Midbrain (tissue), 1 donor: ENCODE measurements at regions not wholly inside any gene's neighbourhood (a gene's known extent, or its start where the extent isn't known, plus 50 kb on each side); places are given as distances from the start of the nearest gene placed in this dataset.
"Not testable (repeated sequence)": the region's sequence is repeated elsewhere in the genome, so short reads cannot be mapped to it uniquely, and the experiment has no call there.

Source experiments
- DNase-seq: peaks from one replicate; lab custom pipeline; 2025; lab: John Stamatoyannopoulos, UW

DNA sequence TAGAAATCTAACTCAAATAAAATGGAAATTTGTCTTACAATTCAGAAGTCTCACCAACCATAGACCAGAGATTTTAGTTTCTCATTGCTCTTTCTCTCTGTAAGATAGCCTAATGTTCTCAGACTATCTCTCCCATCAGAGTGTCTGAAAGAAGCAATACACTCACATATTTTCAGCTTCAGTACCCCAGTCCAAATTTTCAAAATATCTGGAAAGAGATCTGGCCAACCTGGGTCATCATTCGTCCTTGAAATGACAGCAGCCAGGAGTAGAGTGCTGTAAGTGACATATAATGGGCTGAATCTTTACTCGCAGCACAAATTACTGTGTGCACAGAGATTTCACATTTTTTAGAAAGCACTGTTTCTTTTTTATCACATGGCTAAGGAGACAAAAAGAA, 313.3 kb upstream of the PRR16 start:
- DNase-seq, result no peak

DNA sequence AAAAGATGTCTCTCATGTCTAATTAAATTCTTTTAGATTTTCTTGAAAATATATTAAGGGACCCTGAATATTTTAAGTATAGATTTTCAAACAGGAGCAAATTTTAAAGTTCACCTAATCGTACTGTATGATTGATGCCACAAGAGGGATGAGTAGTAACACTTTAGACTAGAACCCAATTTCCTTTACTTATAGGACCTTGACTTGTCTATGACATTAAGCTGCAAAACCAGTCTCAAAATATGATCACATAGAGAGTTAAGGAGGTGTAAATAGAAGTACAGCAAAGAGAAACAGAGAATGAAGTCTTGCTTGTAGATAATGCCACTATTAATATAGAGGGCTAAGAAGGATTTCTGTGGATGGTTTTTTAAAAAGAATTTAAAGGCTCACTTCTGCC, 312.9 kb upstream of the PRR16 start:
- DNase-seq, result no peak

DNA sequence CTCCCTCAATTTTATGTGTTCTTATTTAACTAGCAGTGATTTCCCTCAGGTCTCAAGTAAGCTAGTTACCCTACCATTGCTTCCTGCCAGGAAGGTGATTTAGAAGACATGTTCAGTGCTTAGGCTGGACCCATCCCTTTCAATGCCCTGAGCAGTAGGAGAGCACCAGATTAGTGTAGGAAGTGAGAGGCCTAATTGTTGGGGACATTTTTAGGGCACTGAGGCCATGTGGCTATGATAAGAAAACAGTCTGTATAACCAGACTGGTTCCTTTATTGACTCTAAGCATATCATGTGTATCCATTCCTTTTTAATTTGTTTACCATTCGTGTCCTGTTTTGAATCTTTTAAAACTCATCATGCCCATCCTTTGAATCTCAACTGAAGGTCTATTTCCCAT, 312.3 kb upstream of the PRR16 start:
- DNase-seq, result no peak

DNA sequence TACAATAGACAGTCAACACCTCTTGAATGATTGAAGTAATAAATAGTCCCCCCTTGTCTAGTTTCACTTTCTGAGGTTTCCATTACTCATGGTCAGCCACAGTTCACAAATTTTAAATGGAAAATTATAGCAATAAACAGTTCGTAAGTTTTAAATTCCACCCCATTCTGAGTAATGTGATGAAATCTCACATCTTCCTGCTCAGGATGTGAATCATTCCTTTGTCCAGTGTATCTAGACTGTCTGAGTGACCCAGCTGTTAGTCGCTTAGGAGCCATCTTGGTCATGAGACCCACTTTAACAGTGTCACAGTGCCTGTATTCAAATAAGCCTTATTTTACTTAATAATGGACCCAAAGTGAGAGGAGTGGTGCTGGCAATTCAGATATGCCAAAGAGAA, 311.6 kb upstream of the PRR16 start:
- DNase-seq, result no peak

DNA sequence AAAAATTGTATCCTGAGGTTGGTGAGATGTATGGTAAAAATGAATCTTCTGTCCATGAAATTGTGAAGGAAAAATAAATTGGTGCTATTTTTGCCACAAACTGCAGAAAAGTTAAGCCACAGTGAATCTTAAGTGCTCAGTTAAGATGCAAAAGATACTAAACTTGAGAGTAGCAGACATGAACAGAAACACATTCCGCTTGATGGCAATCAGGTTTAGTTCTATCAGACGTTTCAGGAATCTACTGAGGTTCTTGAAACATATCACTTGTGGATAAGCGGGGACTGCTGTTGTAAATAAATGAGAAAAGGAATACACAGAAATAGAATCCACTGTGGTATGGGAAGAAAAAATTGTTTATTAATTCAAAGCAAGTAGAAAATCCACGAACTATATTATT, 311.2 kb upstream of the PRR16 start:
- no peak for DNase-seq

DNA sequence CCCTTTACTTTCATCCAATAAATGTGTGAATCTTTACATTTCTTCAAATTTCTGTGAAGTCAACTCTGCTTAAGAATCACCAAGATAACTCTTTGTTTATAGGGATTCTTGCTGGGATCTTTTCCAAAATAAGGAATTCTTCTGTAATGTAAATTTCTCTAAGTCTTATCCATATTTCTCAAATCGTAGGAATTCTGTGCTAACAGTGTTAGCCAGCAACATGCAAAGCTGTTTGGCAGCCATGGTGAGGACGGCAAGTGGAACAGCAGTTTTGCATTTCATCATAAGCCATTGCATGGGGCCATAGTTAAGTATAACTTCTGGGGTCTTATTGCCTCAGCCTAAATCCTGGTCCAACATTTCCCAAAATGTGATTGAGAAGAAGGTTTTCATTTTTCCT, 310.5 kb upstream of the PRR16 start:
- DNase-seq, result no peak

DNA sequence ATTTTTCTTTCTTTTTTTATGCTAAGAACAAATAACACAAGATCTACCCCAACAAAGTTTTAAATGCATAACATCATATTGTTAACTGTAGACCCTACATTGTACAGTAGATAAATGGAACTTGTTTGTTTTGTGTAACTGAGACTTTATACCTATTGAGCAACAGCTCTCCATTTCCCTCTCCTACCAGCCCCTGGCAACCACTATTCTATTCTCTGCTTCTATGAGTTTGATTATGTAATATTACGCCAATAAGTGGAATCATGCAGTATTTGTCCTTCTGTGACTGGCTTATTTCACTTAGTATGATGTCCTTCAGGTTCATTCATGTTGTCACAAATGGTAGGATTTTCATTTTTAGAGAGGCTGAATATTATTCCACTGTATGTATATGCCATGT, 308.2 kb upstream of the PRR16 start:
- DNase-seq, result no peak

DNA sequence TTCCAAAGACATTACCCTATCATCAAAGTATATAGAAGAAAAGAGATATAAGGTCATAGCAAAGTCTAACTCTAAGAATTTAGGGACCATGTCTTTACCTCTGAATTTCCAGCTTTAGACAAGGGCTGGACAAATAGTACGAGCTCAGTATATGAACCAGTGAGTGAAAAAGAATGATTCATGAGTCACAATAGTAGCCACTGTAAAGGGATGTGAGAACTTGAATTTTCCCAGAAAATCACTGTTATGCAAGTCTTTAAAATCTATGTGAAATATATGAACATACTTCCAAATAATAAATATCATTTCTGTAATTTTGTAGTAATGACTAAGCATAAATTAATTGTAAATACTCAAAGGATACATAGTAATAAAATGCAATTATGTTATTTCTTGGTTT, 305.9 kb upstream of the PRR16 start:
- no peak for DNase-seq

DNA sequence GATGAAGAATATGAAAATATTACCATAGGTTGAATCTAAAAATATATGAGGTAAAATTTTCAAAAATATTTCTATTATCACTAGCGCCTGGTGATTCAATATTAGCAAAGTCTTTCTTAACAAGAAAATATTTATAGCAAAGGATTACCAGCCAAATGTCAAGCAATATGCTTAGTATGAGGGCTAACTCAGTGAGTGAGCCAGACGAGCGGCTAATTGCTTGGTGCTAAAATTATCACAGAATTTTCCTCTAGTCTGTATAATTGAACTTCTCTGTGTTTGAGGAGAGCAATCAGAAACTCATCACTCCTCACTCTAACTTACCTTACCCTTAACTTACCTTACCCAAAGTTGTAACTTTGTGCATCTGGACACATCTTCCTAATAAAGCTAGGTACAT, 304.9 kb upstream of the PRR16 start:
- DNase-seq, result no peak

DNA sequence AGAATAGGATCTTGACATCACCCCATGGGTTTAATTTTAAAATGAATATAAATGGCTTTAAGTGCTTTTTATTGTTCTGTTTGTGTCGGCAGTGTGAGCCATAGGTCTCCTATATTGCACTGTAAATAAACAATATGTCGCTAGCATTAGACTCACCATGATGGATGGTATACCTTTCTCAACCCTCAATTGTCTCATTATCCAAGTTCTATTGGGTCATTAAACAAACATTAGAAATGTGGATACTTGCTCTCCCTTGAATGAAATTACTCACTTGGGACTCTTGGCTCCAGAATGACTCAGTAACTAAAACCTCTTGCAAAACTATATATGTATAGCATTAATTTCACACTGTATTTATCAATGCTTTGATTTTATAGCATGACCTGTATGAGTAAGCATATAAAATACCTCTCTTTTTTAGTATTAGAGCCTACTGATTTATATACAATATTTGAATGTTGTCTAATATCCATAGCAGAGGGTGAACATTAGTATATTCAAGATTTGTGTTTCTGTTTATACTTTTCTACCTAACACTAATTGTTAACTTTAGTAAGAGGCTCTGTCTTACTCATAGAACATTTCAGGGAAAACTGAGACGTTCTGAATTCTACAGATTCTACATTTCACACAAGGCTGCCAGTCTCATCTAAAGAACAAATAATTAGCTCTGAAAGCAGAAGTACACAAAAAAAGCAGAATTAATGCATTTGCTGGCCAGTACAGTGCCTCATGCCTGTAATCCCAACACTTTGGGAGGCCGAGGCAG, 303.8 kb upstream of the PRR16 start:
- DNase-seq, result no peak

DNA sequence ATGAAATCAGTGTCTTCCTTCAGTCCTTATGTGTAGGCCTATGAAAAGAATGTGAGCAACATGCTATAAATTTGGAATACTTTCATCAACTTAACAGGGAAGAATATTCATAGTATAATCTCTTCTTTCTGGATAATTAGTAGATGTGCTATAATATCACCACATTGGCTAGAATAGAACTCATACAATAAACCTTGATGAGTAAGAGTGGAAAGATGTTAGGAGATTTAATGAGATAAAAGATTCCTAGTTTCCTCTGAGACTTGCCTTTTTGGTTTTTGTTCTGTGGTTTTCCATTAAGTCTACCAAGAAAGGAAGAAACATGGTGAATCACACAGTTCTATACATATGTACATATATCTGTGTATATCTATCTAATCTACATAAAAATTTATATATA, 301.8 kb upstream of the PRR16 start:
- DNase-seq, result no peak

DNA sequence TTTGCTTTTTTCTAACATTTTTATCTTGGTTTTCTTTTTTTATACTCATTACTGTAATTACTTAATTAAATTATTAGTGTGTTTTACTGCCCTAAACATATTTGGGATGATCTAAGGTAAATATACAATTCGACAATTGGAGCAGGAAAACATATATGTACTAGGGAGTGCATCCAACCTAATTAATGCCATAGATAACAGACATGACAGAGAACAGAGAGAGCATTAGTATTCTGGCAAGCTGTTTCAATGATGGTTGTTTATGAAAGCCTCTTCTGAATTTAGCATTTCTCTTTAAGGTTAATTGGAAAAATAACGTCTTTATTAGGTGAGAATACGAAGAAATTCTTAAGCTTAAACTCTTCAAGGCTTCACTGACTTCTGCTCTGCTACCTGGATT, 300.1 kb upstream of the PRR16 start:
- DNase-seq, result no peak

DNA sequence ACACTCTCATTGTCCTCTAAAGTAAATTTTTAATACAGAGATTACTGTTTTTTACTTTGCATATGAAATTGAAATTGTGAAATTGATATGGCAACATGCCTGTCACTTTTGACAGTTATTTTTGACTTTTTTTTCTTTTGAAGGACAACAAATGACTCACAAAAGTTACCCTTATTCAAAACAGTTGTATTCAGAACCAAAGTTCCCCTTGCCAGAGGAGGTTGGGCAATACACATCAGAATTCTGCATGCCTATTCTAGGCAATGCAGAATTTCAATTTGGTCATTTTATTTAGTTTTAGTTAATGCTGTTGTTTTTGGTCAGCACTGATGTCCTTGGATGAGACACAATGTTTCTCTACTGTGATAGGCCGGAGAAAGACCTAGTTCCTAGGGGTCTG, 299.1 kb upstream of the PRR16 start:
- DNase-seq, result peak; percentile 34

DNA sequence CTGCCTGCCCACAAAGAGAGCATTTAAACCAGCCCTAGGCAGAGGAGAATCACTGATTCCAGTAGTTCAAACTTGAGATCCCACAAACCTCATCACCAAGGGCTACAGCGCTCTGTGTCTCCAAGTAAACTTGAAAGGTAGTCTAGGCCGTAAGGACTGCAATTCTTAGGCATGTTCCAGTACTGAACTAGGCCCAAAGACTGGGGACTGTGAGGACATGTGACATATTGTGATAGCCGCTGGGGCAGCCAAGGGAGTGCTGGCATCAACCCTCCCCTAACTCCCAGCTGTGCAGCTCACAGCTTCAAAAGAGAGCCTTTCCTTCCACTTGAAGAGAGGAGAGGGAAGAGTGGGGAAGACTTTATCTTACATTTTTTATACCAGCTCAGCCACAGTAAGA, 291.0 kb upstream of the PRR16 start:
- DNase-seq, result no peak

DNA sequence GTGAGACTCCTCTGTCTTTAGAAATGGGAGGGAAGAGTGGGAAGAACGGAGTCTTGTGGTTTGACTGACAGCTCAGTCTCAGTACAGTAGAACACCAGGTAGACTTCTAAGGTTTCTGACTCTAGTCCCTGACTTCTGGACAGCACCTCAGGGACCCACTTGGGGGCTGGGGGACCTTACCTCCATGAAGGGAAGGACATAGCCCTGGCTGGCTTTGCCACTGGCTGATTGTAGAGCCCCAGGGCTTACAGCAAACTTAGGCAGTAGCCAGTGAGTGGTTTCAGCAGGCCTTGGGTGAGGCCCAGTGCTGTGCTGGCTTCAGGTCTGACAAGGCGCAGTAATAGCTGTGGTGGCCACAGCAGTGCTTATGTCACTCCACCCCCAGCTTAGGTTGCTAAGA, 290.0 kb upstream of the PRR16 start:
- DNase-seq, result no peak

DNA sequence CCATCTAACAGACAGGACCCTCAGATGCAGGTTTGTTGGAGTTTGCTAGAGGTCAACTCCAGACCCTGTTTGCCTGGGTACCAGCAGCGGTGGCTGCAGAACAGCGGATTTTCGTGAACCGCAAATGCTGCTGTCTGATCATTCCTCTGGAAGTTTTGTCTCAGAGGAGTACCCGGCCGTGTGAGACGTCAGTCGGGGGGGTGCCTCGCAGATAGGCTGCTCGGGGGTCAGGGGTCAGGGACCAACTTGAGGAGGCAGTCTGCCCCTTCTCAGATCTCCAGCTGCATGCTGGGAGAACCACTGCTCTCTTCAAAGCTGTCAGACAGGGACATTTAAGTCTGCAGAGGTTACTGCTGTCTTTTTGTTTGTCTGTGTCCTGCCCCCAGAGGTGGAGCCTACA, 282.9 kb upstream of the PRR16 start:
- not testable (repeated sequence) for DNase-seq

DNA sequence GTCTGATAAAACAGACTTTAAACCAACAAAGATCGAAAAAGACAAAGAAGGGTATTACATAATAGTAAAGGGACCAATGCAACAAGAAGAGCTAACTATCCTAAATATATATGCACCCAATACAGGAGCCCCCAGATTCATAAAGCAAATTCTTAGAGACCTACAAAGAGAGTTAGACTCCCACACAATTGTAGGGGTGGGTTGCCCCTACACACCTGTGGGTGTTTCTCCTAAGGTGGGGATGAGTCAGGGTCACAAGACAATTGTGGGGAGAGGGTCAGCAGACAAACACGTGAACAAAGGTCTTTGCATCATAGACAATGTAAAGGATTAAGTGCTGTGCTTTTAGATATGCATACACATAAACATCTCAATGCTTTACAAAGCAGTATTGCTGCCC, 269.4 kb upstream of the PRR16 start:
- not testable (repeated sequence) for DNase-seq

DNA sequence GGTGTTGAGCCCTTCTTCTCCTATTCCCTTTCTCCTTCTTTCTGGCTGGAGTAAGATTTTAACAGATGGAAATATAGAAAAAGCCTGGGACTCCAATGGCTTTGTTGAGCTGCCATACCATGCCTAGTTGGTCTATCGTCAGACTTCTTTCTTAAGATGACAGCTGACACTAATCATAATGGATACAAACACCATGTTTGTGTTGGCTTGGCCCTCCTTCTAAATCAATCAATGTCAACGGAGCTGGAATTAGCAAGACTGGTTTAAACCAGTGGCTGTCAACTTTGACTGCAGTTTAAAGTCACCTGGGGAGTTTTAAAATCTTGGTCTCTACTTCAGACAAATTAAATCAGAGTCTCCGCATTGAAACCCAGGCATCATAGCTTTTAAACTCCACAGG, 264.5 kb upstream of the PRR16 start:
- DNase-seq, result no peak

DNA sequence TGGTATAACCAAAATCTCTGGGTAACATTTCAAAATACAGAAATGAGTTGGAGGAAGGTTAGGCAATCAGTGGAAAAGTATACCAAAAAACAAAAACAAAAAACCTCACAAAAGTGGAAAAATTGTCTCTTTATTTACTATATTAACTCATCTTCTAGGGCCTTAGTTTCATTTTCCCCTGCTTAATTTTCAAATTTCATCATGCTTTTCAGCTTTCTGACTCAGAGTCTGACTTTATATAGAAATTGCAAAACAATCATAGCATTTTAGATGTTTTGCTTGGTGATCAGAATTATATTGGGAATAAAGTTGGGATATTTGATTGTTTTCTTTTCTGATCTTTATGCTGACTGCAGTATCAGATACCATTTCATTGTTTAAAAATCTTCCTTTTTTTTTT, 257.0 kb upstream of the PRR16 start:
- no peak for DNase-seq

DNA sequence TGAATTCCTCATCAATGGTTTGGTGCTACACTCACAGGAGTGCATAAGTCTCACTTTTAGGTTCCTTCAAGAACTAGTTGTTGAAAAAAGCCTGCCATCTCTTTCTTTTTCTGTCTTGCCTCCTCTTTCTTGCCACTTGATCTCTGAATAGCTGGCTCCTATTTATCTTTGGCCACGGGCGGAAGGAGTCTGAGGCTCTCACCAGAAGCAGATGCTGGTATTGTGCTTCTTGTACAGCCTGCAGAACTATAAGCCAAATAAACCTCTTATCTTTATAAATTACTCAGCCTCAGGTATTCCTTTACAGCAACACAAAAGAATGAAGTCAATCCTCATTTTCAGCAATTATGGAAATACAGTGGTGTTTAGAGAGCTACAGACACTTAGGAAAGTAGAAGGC, 247.1 kb upstream of the PRR16 start:
- DNase-seq, result no peak

DNA sequence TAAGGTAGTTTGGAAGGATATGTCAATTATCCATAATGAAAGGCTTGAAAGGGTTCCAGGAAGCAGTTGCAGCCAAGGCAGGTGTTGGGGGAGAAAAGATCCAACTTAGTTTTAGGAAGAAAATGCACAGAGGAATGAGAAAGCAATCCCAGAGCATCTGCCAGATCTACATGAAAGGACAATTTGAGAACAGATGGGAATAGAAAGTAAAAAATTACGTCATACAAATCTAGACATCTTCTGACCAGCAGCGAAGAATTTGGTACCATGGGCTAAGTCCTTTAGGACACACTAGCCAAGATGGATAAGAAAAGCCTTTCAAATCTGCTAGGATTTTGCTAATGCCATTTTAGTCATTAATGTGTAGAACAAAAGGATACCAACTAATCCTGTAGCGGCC, 244.1 kb upstream of the PRR16 start:
- DNase-seq, result no peak

DNA sequence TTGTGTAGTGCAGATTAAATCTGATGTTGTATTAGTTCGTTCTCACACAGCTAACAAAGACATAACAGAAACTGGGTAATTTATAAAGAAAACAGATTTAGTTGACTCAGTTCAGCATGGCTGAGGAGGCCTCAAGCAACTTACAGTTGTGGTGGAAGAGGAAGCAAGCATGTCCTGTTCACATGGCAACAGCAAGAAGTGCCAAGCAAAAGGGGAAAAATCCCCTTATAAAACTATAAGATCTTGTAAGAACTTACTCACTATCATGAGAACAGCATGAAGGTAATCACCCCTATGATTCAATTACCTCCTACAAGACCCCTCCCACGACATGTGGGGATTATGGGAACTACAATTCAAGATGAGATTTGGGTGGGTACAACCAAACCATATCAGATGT, 238.6 kb upstream of the PRR16 start:
- DNase-seq, result no peak

DNA sequence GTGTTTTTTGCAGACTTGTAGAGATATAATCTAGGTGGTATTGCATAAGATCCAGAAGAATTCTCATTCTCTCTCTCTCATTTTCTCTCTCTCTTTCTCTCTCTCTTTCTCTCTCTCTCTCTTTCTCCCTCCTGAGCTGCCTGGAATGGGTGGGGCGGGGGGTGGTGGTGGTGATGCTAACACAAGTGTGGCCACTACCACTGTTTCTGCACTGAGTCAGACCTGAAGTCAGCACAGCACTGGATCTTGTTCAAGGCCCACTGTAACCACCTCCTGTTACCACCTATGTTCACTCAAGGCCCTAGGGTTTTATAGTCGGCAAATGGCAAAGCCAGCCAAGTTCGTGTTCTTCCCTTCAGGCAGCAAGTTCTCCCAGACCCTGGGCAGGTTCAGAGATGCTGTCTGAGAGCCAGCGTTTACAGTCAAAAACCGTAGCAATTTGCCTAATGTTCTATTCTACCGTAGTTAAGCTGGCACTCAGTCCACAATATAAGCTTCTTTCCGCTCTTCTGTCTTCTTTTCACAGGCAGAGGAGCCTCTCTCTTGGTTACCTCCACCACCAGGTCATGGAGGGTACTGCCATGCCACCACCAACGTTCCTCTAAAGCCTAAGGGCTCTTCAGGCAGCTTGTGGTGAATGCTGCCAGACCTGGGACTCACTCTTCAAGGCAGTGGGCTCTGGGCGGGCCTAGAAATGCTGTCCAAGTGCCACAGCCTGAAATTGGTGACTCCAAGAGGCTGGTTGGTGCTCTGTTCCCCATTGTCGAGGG, 235.7 kb upstream of the PRR16 start:
- no peak for DNase-seq

DNA sequence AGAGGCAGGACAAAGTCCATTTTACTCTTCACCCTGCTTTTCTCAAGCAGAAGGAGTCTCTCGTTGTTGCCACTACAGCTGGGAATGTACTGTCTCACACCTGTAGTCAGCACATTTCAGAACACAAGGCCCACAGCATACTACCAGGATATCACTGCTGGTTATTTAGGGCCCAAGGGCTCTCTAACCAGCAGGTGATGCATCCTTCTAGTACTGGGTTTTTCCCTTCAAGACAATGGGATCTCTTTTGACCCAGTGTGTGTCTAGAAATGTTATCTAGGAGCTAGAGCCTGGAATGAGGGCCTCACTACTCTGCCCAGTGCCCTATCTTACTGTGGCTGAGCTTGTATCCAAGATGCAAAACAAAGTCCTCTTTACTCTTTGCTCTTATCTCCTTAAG, 235.1 kb upstream of the PRR16 start:
- DNase-seq, result no peak
